ENCODE measurements at regions not wholly inside any gene's neighbourhood (a gene's known extent, or its start where the extent isn't known, plus 50 kb on each side); places are given as distances from the start of the nearest gene placed in this dataset.

- H3K4me3 ChIP-seq (IDR thresholded peaks at IDR 0.05; ENCODE audit: insufficient read depth, low read depth, low read length) = no peak overlapping the region
- H4K20me1 ChIP-seq (ENCODE audit: insufficient read depth) = no peaks in the 10 kb centered on the region
- no peaks in the 10 kb centered on the region for H3K36me3 ChIP-seq (ENCODE audit: insufficient read depth)
- H2AFZ ChIP-seq (ENCODE audit: low read depth) = no peak overlapping the region
- TF ChIP-seq, protein P1, sequence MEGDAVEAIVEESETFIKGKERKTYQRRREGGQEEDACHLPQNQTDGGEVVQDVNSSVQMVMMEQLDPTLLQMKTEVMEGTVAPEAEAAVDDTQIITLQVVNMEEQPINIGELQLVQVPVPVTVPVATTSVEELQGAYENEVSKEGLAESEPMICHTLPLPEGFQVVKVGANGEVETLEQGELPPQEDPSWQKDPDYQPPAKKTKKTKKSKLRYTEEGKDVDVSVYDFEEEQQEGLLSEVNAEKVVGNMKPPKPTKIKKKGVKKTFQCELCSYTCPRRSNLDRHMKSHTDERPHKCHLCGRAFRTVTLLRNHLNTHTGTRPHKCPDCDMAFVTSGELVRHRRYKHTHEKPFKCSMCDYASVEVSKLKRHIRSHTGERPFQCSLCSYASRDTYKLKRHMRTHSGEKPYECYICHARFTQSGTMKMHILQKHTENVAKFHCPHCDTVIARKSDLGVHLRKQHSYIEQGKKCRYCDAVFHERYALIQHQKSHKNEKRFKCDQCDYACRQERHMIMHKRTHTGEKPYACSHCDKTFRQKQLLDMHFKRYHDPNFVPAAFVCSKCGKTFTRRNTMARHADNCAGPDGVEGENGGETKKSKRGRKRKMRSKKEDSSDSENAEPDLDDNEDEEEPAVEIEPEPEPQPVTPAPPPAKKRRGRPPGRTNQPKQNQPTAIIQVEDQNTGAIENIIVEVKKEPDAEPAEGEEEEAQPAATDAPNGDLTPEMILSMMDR (conservative IDR thresholded peaks at IDR 0.05; ENCODE audit: low read depth, low read length) = no peak
- H3K27me3 ChIP-seq (ENCODE audit: insufficient read depth, low read depth) = no peaks in the 10 kb centered on the region
- H3K4me2 ChIP-seq = no peak overlapping the region
- no peak overlapping the region for H3K27ac ChIP-seq
- no peaks in the 10 kb centered on the region for H3K4me1 ChIP-seq (ENCODE audit: low read depth, poor library complexity, severe bottlenecking)
- no peaks in the 10 kb centered on the region for H3K79me2 ChIP-seq (ENCODE audit: insufficient read depth, low read depth)
- H3K9ac ChIP-seq = no peak overlapping the region
Measured at GRCh38 chr4:13294961-13295605, 189.1 kb downstream of the RAB28 start.

DNA sequence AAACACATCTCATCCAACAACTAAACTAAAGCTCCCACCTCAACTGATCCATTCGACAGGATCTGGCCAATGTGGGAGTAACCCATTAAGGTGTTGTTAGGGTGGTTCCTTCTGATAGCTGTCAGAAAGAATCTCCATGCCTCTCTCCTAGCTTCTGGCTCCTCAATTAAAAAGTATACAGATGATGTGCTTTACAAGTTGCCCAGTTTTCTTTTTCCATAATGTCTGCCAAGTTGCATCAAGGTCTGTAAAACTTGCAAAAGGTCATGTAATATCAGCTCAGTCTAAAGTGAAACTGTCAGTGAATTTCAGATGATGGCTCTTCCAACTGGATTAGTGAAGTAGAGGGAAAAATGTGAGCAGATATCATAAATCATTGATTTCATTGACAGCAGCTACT is 191.8 kb downstream of the RAB28 start:
- TF ChIP-seq, protein P1 (conservative IDR thresholded peaks at IDR 0.05; ENCODE audit: low read depth, low read length) = no peak
- Histone ChIP-seq H3K27me3 (ENCODE audit: insufficient read depth, low read depth) (no peaks in the 10 kb centered on the region), H3K4me1 (ENCODE audit: low read depth, poor library complexity, severe bottlenecking) (no peaks in the 10 kb centered on the region), H3K36me3 (ENCODE audit: insufficient read depth) (no peaks in the 10 kb centered on the region), H2AFZ (ENCODE audit: low read depth) (no peak overlapping the region), H3K27ac (no peak overlapping the region), H3K4me2 (no peak overlapping the region), H3K9ac (no peak overlapping the region), H3K79me2 (ENCODE audit: insufficient read depth, low read depth) (no peaks in the 10 kb centered on the region), H3K4me3 (IDR thresholded peaks at IDR 0.05; ENCODE audit: insufficient read depth, low read depth, low read length) (no peak overlapping the region), H4K20me1 (ENCODE audit: insufficient read depth) (no peaks in the 10 kb centered on the region)

GRCh38 chr4:13289391-13289790 is 194.7 kb downstream of the RAB28 start:
- Histone ChIP-seq H3K36me3 (ENCODE audit: insufficient read depth) (no peaks in the 10 kb centered on the region), H3K27ac (no peak overlapping the region), H2AFZ (ENCODE audit: low read depth) (no peak overlapping the region), H3K4me3 (IDR thresholded peaks at IDR 0.05; ENCODE audit: insufficient read depth, low read depth, low read length) (no peak overlapping the region), H3K27me3 (ENCODE audit: insufficient read depth, low read depth) (no peaks in the 10 kb centered on the region), H3K79me2 (ENCODE audit: insufficient read depth, low read depth) (no peaks in the 10 kb centered on the region), H3K4me1 (ENCODE audit: low read depth, poor library complexity, severe bottlenecking) (no peaks in the 10 kb centered on the region), H4K20me1 (ENCODE audit: insufficient read depth) (no peaks in the 10 kb centered on the region), H3K9ac (no peak overlapping the region), H3K4me2 (no peak overlapping the region)
- TF ChIP-seq, protein P1 (conservative IDR thresholded peaks at IDR 0.05; ENCODE audit: low read depth, low read length) = no peak

DNA sequence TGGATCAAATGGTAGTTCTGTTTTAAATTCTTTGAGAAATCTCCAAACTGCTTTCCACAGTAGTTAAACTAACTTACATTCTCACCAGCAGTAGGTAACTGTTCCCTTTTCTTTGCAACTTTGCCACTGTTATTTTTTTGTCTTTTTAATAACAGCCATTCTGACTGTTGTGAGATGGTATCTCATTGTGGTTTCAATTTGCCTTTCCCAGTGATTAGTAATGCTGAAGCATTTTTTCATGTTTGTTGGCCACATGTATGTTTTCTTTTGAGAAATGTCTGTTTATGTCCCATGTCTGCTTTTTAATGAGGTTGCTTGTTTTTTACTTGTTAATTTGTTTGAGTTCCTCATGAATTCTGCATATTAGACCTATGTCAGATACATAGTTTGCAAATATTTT is 198.8 kb downstream of the RAB28 start:
- H3K79me2 ChIP-seq (ENCODE audit: insufficient read depth, low read depth) = no peaks in the 10 kb centered on the region
- TF ChIP-seq, protein P1 (conservative IDR thresholded peaks at IDR 0.05; ENCODE audit: low read depth, low read length) = no peak
- no peaks in the 10 kb centered on the region for H4K20me1 ChIP-seq (ENCODE audit: insufficient read depth)
- H3K36me3 ChIP-seq (ENCODE audit: insufficient read depth) = no peaks in the 10 kb centered on the region
- no peak overlapping the region for H3K27ac ChIP-seq
- no peak overlapping the region for H3K9ac ChIP-seq
- H3K4me2 ChIP-seq = no peak overlapping the region
- no peak overlapping the region for H2AFZ ChIP-seq (ENCODE audit: low read depth)
- no peak overlapping the region for H3K4me3 ChIP-seq (IDR thresholded peaks at IDR 0.05; ENCODE audit: insufficient read depth, low read depth, low read length)
- no peaks in the 10 kb centered on the region for H3K27me3 ChIP-seq (ENCODE audit: insufficient read depth, low read depth)
- no peaks in the 10 kb centered on the region for H3K4me1 ChIP-seq (ENCODE audit: low read depth, poor library complexity, severe bottlenecking)

Data from KMS-11 (cell line).